H1 (cell line): ENCODE measurements at regions not wholly inside any gene's neighbourhood (a gene's known extent, or its start where the extent isn't known, plus 50 kb on each side); places are given as distances from the start of the nearest gene placed in this dataset.

Experiments used
- GTF2F1 ChIP-seq: IDR thresholded peaks from 2 replicates; pipeline ENCODE4 v1.6.1; 2012; ENCODE audit warnings: low read depth, low read length, improper control_type of control experiment, borderline replicate concordance
- KDM5A ChIP-seq: fragments of 200-600 bp; IDR thresholded peaks from 2 replicates; pipeline ENCODE4 v1.7.1; 2012; ENCODE audit warnings: mild to moderate bottlenecking, low read length, inconsistent platforms, mixed read lengths
- NRF1 ChIP-seq: IDR thresholded peaks from 2 replicates; pipeline ENCODE4 v1.6.1; 2011; ENCODE audit warnings: mild to moderate bottlenecking, low read depth, low read length, improper control_type of control experiment
- RNF2 ChIP-seq: fragments of 200-900, 300-1000 bp; sonication (generic); IDR thresholded peaks from 2 replicates; pipeline ENCODE4 v1.7.1; 2016; ENCODE audit warnings: borderline replicate concordance, low read depth, mild to moderate bottlenecking, antibody characterized with exemption, low read length; ENCODE audit not compliant: poor library complexity, severe bottlenecking; ENCODE audit errors: missing control alignments
- SP4 ChIP-seq: IDR thresholded peaks from 2 replicates; pipeline ENCODE4 v1.6.1; 2012; ENCODE audit warnings: low read length, inconsistent platforms
- TCF12 ChIP-seq: IDR thresholded peaks from 2 replicates; pipeline ENCODE4 v1.6.1; 2011; ENCODE audit warnings: low read depth, mild to moderate bottlenecking, low read length

DNA sequence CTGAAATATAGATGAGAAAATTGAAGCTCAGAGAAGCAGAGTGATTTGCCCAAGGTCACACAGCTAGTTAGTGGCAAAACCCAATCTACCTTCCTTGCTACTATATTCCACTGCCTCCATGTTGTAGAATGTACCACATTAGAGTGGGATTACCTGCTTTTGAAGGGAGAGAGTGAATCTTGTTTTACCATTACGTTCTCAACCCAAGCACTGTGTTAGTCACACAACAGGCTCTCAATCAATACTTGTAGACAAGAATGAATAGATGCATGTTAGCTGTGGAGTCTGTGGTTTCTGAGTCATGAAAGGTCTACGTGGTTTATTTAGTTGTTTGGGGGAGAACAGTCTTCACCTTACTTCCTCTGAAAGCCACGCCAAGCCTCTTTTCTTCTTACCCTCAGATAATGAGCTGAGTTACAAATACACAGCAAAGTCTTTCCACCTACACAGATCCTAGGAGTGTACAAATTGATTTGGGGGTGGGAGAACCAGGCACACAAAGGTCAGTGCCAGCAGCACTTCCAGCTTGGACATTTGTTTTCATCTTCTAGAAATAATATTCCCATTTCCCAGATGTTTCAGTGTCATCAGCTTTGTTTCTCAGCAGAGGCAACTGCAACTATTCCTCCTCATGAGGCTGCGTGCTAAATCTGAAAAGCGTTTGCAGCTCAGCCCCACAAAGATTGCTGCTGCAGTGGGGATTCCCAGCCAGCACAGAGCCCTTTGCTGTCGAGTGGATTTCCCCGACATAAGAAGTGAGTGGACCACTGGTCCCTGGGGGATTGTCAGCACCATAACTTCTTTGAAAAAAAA is 71.5 kb upstream of the ADO start (continued):
- no peak for TF ChIP-seq RNF2
- TF ChIP-seq TCF12: no peak
- no peak for TF ChIP-seq NRF1
- TF ChIP-seq GTF2F1: no peak
- no peak for TF ChIP-seq KDM5A
- no peak for TF ChIP-seq SP4
- TF ChIP-seq, all 59 proteins: peak for 0
